B cell (primary cell): ENCODE measurements at regions not wholly inside any gene's neighbourhood (a gene's known extent, or its start where the extent isn't known, plus 50 kb on each side); places are given as distances from the start of the nearest gene placed in this dataset.

Experiments used
- ATAC-seq: fragments of 200-7000 bp; cut with Tn5 transposase; one replicate; pipeline ENCODE4 v1.10.0; 2021; ENCODE audit warnings: low read depth, mild to moderate bottlenecking, moderate number of reproducible peaks, moderate library complexity
- CTCF ChIA-PET: fragments of 350-600 bp; sonication (Branson Sonifier 250); formaldehyde crosslinking; loops from one replicate; lab custom pipeline; 2021; ENCODE audit warnings: antibody characterized with exemption, inconsistent platforms; lab: Charles Lee
- POLR2A ChIA-PET: fragments of 350-600 bp; sonication (Branson Sonifier 250); formaldehyde crosslinking; loops from one replicate; lab custom pipeline; 2021; ENCODE audit warnings: antibody characterized with exemption; lab: Charles Lee
- DNase-seq: peaks from one replicate; pipeline ENCODE4 v3.0.0; 2013
- H2AFZ ChIP-seq: 2 replicates; pipeline ENCODE4 v1.6.1; 2012; ENCODE audit warnings: mild to moderate bottlenecking, low read depth, low read length; ENCODE audit not compliant: insufficient read depth, poor library complexity, severe bottlenecking
- H3K27ac ChIP-seq, 2 donors: 1 replicate in 1 of 2; 2 replicates in 1 of 2; pipeline ENCODE4 v1.5.1; 2012 to 2013; ENCODE audit warnings: low read length in 2 of 2, mild to moderate bottlenecking in 2 of 2, moderate library complexity in 1 of 2
- H3K27me3 ChIP-seq, 4 experiments: fragments of 200-600 bp in 1 of 4; sonication (generic) in 1 of 4; replicated peaks in 1 of 4; 1 replicate in 2 of 4; 2 replicates in 2 of 4; pipeline versions ENCODE4 v1.6.1 to v1.7.0; 2013 to 2016; ENCODE audit warnings: low read length in 3 of 4, mild to moderate bottlenecking in 2 of 4, mixed read lengths in 1 of 4, moderate library complexity in 1 of 4; ENCODE audit not compliant: insufficient read depth in 4 of 4, control insufficient read depth in 3 of 4; ENCODE audit errors: control extremely low read depth in 1 of 4
- H3K36me3 ChIP-seq, 2 experiments: replicated peaks in 1 of 2; 1 replicate in 1 of 2; 2 replicates in 1 of 2; pipeline versions ENCODE4 v1.6.1 to v1.7.1; 2013; ENCODE audit warnings: low read length in 1 of 2; ENCODE audit not compliant: insufficient read depth in 2 of 2, control insufficient read depth in 1 of 2; ENCODE audit errors: control extremely low read depth in 1 of 2, extremely low read depth in 1 of 2
- H3K4me1 ChIP-seq, 2 donors: fragments of 200-600 bp in 1 of 2; sonication (generic) in 1 of 2; 1 replicate in 1 of 2; 2 replicates in 1 of 2; pipeline versions ENCODE4 v1.5.1 to v1.6.1; 2013 to 2017; ENCODE audit warnings: low read length in 2 of 2; ENCODE audit not compliant: control insufficient read depth in 2 of 2, insufficient read depth in 2 of 2
- H3K4me2 ChIP-seq: replicated peaks from 2 replicates; pipeline ENCODE3; 2012; ENCODE audit warnings: mild to moderate bottlenecking, low read depth, low read length; ENCODE audit not compliant: poor library complexity, severe bottlenecking
- H3K4me3 ChIP-seq, 5 experiments: fragments of 200-600 bp in 1 of 5; sonication (generic) in 1 of 5; 1 replicate in 3 of 5; 2 replicates in 2 of 5; pipeline versions ENCODE4 v1.5.1 to v1.7.0; 2011 to 2016; ENCODE audit warnings: low read length in 4 of 5, mild to moderate bottlenecking in 4 of 5, low read depth in 2 of 5, control low read depth in 1 of 5, moderate library complexity in 1 of 5; ENCODE audit not compliant: insufficient read depth in 1 of 5; ENCODE audit errors: control extremely low read depth in 1 of 5, extremely low read depth in 1 of 5
- H3K79me2 ChIP-seq: fragments of 200-600 bp; sonication (generic); one replicate; pipeline ENCODE4 v1.6.0; 2016; ENCODE audit warnings: low read length; ENCODE audit not compliant: control insufficient read depth, insufficient read depth
- H3K9ac ChIP-seq: fragments of 200-600 bp; sonication (generic); 2 replicates; pipeline ENCODE4 v1.6.1; 2017; ENCODE audit warnings: mild to moderate bottlenecking, low read length, moderate library complexity
- H3K9me3 ChIP-seq, 3 donors: one replicate each; pipeline versions ENCODE4 v1.6.1 to v1.7.1; 2013; ENCODE audit warnings: low read length in 2 of 3; ENCODE audit not compliant: control insufficient read depth in 2 of 3, insufficient read depth in 1 of 3; ENCODE audit errors: control extremely low read depth in 1 of 3
- H4K20me1 ChIP-seq: 2 replicates; pipeline ENCODE4 v1.6.0; 2012; ENCODE audit warnings: mild to moderate bottlenecking, low read length; ENCODE audit not compliant: insufficient read depth, control insufficient read depth, poor library complexity, severe bottlenecking
- H3K27ac Mint-ChIP-seq: one replicate; pipeline ENCODE4 v1.8.0; 2021; ENCODE audit warnings: mixed read lengths
- H3K27me3 Mint-ChIP-seq: one replicate; pipeline ENCODE4 v1.8.0; 2021; ENCODE audit warnings: mixed read lengths
- H3K4me1 Mint-ChIP-seq: one replicate; pipeline ENCODE4 v1.8.0; 2021; ENCODE audit warnings: mixed read lengths
- H3K4me3 Mint-ChIP-seq: one replicate; pipeline ENCODE4 v1.8.0; 2021; ENCODE audit warnings: mixed read lengths
- H3K9me3 Mint-ChIP-seq: one replicate; pipeline ENCODE4 v1.8.0; 2022; ENCODE audit warnings: mixed read lengths; ENCODE audit not compliant: insufficient read depth
- EZH2 ChIP-seq: IDR thresholded peaks from 2 replicates; pipeline ENCODE4 v1.6.1; 2012; ENCODE audit warnings: borderline replicate concordance, low read depth, mild to moderate bottlenecking, moderate library complexity, low read length; ENCODE audit not compliant: insufficient read depth, poor library complexity, severe bottlenecking
- WGBS: methylation state at CpG from one replicate; pipeline ENCODE4 v1.1.5; 2013; ENCODE audit warnings: missing lambda C conversion rate; ENCODE audit not compliant: insufficient coverage; 5-methylcytosine and 5-hydroxymethylcytosine counted together
- intact Hi-C: fragments of 100-400 bp; cut with micrococcal nuclease; formaldehyde crosslinking; loops from one replicate; pipeline ENCODE4 v1.10.0; 2022
- TF ChIP-seq, protein P1 (sequence below): fragments of 200-600 bp; IDR thresholded peaks from one replicate; pipeline ENCODE4 v1.8.0; 2022; ENCODE audit warnings: antibody characterized with exemption, mild to moderate bottlenecking

DNA sequence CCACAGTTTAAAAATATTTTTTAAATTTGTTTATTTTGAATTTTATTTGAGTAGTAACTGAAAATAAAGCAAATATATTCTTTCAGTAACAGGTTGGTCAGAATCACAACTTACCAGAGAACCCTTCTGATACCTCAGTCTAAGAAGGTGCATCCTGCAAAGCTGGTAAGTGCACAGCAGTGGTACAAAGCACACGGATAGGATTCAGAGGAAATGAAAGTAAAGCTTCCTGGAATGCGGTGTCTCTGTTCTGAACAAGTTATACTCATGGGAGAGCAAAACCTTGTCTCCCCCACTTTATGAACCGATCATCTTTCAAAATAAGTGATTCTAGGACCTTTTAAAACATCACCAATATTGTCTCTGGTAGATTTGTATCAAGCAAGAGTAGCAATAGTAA is 398.3 kb downstream of the TMX3 start:
- Mint-ChIP-seq H3K4me3 (no peak overlapping the region), H3K9me3 (peaks cover 2% of the 10 kb centered on the region), H3K4me1 (no peaks in the 10 kb centered on the region), H3K27ac (no peak overlapping the region), H3K27me3 (no peaks in the 10 kb centered on the region)
- Histone ChIP-seq H3K27ac (no peak overlapping the region), H4K20me1 (no peaks in the 10 kb centered on the region), H3K36me3 (no peaks in the 10 kb centered on the region), H3K4me3 (no peak overlapping the region), H3K9ac (no peak overlapping the region), H3K79me2 (no peaks in the 10 kb centered on the region), H3K4me2 (no peak overlapping the region), H2AFZ (no peak overlapping the region), H3K27me3 (no peaks in the 10 kb centered on the region), H3K9me3 (no peaks in the 10 kb centered on the region), H3K4me1 (no peaks in the 10 kb centered on the region)
- intact Hi-C loops, result no loop called here
- no peak for ATAC-seq
- ChIA-PET POLR2A (no interaction called here), CTCF (no interaction called here)
- TF ChIP-seq, protein P1, sequence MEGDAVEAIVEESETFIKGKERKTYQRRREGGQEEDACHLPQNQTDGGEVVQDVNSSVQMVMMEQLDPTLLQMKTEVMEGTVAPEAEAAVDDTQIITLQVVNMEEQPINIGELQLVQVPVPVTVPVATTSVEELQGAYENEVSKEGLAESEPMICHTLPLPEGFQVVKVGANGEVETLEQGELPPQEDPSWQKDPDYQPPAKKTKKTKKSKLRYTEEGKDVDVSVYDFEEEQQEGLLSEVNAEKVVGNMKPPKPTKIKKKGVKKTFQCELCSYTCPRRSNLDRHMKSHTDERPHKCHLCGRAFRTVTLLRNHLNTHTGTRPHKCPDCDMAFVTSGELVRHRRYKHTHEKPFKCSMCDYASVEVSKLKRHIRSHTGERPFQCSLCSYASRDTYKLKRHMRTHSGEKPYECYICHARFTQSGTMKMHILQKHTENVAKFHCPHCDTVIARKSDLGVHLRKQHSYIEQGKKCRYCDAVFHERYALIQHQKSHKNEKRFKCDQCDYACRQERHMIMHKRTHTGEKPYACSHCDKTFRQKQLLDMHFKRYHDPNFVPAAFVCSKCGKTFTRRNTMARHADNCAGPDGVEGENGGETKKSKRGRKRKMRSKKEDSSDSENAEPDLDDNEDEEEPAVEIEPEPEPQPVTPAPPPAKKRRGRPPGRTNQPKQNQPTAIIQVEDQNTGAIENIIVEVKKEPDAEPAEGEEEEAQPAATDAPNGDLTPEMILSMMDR, result no peak
- no peak for TF ChIP-seq EZH2
- WGBS, result 53% methylated on average over 2 of the region's 3 CpGs
- DNase-seq, result no peak

GRCh38 chr18:68314403-68314802 is 400.5 kb downstream of the TMX3 start:
- H3K4me3 ChIP-seq, result no peak overlapping the region
- no peak overlapping the region for H3K27ac Mint-ChIP-seq
- POLR2A ChIA-PET, result no interaction called here
- no peak overlapping the region for H3K4me3 Mint-ChIP-seq
- no CpG with 5 or more reads among the region's 4 CpGs for WGBS
- no peaks in the 10 kb centered on the region for H4K20me1 ChIP-seq
- H3K27me3 Mint-ChIP-seq, result no peaks in the 10 kb centered on the region
- intact Hi-C loops, result no loop called here
- H3K9me3 ChIP-seq, result no peaks in the 10 kb centered on the region
- no peaks in the 10 kb centered on the region for H3K4me1 Mint-ChIP-seq
- no peak overlapping the region for H3K4me2 ChIP-seq
- ATAC-seq (no peak), DNase-seq (no peak)
- H3K27me3 ChIP-seq, result no peaks in the 10 kb centered on the region
- no peaks in the 10 kb centered on the region for H3K4me1 ChIP-seq
- no peak overlapping the region for H2AFZ ChIP-seq
- no peaks in the 10 kb centered on the region for H3K36me3 ChIP-seq
- CTCF ChIA-PET, result no interaction called here
- no peak overlapping the region for H3K27ac ChIP-seq
- H3K9ac ChIP-seq, result no peak overlapping the region
- TF ChIP-seq EZH2, result no peak
- TF ChIP-seq, protein P1, result no peak
- H3K9me3 Mint-ChIP-seq, result peaks cover 2% of the 10 kb centered on the region
- no peaks in the 10 kb centered on the region for H3K79me2 ChIP-seq
